ENCODE measurements at regions not wholly inside any gene's neighbourhood (a gene's known extent, or its start where the extent isn't known, plus 50 kb on each side); places are given as distances from the start of the nearest gene placed in this dataset.

DNA sequence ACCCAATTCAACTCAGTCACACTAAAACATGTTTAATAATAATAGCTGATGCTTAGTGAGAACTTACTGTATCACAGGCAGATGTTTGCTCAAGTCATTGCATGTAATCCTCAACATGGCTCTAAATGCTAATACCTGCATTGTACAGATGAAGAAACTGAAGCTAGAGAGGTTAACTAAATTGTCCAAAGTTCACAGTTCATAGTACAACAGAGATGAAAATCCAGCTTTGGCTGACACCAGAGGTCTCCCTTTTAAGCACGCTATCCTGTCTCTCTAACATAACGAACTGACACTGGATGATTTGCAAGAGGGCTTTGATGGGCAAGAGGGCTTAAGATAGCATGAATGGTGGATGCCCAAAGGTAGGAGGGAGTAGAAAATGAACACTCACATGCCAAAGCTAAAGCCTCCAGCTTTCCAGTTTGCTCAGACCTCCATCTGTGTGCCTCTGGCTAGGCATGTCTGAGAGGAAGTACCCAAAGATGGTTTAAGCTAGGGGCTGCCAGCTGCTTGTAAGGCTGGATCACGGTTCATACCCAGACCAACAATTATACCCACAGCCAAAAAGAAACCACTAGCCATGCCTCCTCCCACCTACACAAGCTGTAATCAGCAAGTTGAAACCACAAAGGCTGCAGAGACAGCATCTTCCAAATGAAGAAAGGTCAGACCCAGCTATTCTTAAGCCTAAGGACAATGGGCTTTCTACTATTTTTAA, 196.9 kb upstream of the UBL3 start:
- CTCF ChIA-PET, result no interaction called here
- H3K27ac ChIP-seq (ENCODE audit: extremely low read depth, low read depth, low read length), result no peak overlapping the region
- TF ChIP-seq EGR2 (tag by site-specific recombination; IDR thresholded peaks at IDR 0.05; ENCODE audit: low read depth) (0 out of 2 replicates have a peak, but pooled peaks have one; percentile 23), ZNF174 (tag by site-specific recombination; IDR thresholded peaks at IDR 0.05) (no peak)
- no peaks in the 10 kb centered on the region for H3K9me3 ChIP-seq (ENCODE audit: control insufficient read depth, insufficient read depth, low read depth, low read length)
- 0 out of 2 replicates have a peak, but pooled peaks cover 2% of the 10 kb centered on the region for H3K4me1 ChIP-seq (ENCODE audit: control insufficient read depth, insufficient read depth, low read length)
- POLR2A ChIA-PET, result no interaction called here
- H3K4me3 ChIP-seq (ENCODE audit: low read depth, low read length), result no peak overlapping the region
- H3K36me3 ChIP-seq (ENCODE audit: control insufficient read depth in 2 of 2, insufficient read depth in 1 of 2, low read length in 2 of 2), result no peaks in the 10 kb centered on the region

DNA sequence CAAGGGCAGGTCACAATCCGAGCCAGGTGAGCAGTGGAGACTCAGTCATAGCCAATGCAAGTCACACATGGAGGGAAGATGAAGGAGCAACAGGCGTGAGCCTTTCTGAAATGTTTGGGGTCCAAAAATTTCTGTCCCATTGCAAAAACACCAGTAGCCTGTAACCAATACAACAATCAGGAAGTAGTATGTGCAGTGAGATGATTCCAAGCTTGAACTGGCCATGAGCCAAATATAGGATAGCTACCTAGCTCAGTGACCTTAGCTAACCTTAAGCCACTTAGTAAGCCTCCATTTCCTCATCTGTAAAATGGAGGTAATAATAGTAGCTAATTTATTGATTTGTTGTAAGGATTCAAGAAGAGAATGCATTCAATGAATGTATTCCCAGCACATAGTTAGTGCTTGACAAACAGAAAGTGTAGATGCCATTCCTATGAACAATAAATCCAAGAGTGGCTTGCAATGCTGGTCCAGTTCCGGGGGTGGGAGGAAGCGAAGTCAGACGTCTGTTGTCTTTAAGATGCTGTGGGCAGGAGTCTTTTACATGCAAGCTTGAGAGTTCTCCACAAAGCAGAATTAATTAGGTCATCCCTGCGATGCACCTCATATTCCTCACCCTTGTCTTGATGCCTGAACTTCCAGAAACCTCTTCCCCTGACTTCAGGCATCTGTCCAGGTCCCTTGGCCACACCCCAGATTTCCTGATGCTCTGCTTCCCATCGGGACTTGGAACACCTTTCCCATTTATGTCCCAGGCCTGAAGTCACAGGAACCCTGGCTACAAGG, 195.7 kb upstream of the UBL3 start:
- H3K27ac ChIP-seq (ENCODE audit: extremely low read depth, low read depth, low read length), result no peak overlapping the region
- ChIA-PET POLR2A (no interaction called here), CTCF (interaction anchor here (0.5 kb wide), 1 partner anchor 110 kb away, joined by 3 read pairs; no protein-coding TSS in a partner anchor)
- no peaks in the 10 kb centered on the region for H3K4me1 ChIP-seq (ENCODE audit: control insufficient read depth, insufficient read depth, low read length)
- no peaks in the 10 kb centered on the region for H3K36me3 ChIP-seq (ENCODE audit: control insufficient read depth in 2 of 2, insufficient read depth in 1 of 2, low read length in 2 of 2)
- H3K4me3 ChIP-seq (ENCODE audit: low read depth, low read length), result no peak overlapping the region
- no peaks in the 10 kb centered on the region for H3K9me3 ChIP-seq (ENCODE audit: control insufficient read depth, insufficient read depth, low read depth, low read length)
- TF ChIP-seq ZNF596 (tag by site-specific recombination; IDR thresholded peaks at IDR 0.05) (no peak), ZNF664 (tag by site-specific recombination; IDR thresholded peaks at IDR 0.05) (peak; percentile 76)
- TF ChIP-seq, protein P1, sequence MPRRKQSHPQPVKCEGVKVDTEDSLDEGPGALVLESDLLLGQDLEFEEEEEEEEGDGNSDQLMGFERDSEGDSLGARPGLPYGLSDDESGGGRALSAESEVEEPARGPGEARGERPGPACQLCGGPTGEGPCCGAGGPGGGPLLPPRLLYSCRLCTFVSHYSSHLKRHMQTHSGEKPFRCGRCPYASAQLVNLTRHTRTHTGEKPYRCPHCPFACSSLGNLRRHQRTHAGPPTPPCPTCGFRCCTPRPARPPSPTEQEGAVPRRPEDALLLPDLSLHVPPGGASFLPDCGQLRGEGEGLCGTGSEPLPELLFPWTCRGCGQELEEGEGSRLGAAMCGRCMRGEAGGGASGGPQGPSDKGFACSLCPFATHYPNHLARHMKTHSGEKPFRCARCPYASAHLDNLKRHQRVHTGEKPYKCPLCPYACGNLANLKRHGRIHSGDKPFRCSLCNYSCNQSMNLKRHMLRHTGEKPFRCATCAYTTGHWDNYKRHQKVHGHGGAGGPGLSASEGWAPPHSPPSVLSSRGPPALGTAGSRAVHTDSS (tag by site-specific recombination; IDR thresholded peaks at IDR 0.05), result no peak

DNA sequence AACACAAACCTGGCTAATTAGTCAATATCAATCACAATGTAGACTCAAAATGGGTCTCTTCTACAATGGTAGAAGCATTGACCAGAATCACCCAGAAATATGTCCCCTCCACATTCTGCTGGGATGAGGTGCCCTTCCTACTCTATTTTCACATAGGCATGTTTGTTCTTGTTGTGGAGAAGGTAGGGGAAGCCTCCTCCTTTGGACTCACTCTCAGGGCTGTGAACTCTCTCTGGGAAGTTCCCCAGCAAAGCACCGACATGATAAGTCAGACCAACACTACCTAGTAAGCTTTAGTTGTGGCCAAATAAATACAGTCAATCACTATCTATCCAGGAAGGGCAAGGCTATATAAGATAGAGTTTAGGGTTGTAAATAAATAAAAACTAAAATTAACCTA, 194.5 kb upstream of the UBL3 start:
- Histone ChIP-seq H3K27ac (ENCODE audit: extremely low read depth, low read depth, low read length) (no peak overlapping the region), H3K4me3 (ENCODE audit: low read depth, low read length) (no peak overlapping the region), H3K36me3 (ENCODE audit: control insufficient read depth in 2 of 2, insufficient read depth in 1 of 2, low read length in 2 of 2) (no peaks in the 10 kb centered on the region), H3K9me3 (ENCODE audit: control insufficient read depth, insufficient read depth, low read depth, low read length) (no peaks in the 10 kb centered on the region), H3K4me1 (ENCODE audit: control insufficient read depth, insufficient read depth, low read length) (no peaks in the 10 kb centered on the region)
- ChIA-PET POLR2A (no interaction called here), CTCF (interaction anchor here (0.5 to 0.6 kb wide), 2 partner anchors 66 to 249 kb away, joined by 3 read pairs; no protein-coding TSS in a partner anchor)
- no peak for TF ChIP-seq ZNF785 (tag by site-specific recombination; IDR thresholded peaks at IDR 0.05)
- TF ChIP-seq SCRT2 (tag by site-specific recombination; IDR thresholded peaks at IDR 0.05), result no peak
- TF ChIP-seq, protein P2, sequence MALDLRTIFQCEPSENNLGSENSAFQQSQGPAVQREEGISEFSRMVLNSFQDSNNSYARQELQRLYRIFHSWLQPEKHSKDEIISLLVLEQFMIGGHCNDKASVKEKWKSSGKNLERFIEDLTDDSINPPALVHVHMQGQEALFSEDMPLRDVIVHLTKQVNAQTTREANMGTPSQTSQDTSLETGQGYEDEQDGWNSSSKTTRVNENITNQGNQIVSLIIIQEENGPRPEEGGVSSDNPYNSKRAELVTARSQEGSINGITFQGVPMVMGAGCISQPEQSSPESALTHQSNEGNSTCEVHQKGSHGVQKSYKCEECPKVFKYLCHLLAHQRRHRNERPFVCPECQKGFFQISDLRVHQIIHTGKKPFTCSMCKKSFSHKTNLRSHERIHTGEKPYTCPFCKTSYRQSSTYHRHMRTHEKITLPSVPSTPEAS (tag by site-specific recombination; IDR thresholded peaks at IDR 0.05), result no peak
- no peak for TF ChIP-seq ZNF488 (tag by site-specific recombination; IDR thresholded peaks at IDR 0.05)
- TF ChIP-seq KLF17 (tag by site-specific recombination; IDR thresholded peaks at IDR 0.05), result no peak
- TF ChIP-seq ZNF629 (tag by site-specific recombination; IDR thresholded peaks at IDR 0.05), result no peak
- TF ChIP-seq ZNF239 (tag by site-specific recombination; IDR thresholded peaks at IDR 0.05), result no peak
- TF ChIP-seq ZXDB (tag by site-specific recombination; IDR thresholded peaks at IDR 0.05), result no peak
- TF ChIP-seq BCL11A (tag by site-specific recombination; IDR thresholded peaks at IDR 0.05; ENCODE audit: low read depth), result no peak
- no peak for TF ChIP-seq ZNF211 (tag by site-specific recombination; IDR thresholded peaks at IDR 0.05; ENCODE audit: low read depth)
- no peak for TF ChIP-seq GLIS2 (tag by site-specific recombination; IDR thresholded peaks at IDR 0.05)
- no peak for TF ChIP-seq EGR2 (tag by site-specific recombination; IDR thresholded peaks at IDR 0.05; ENCODE audit: low read depth)
